Prostate gland (tissue), 2 donors: ENCODE measurements at regions not wholly inside any gene's neighbourhood (a gene's known extent, or its start where the extent isn't known, plus 50 kb on each side); places are given as distances from the start of the nearest gene placed in this dataset.

Experiments used
- DNase-seq: peaks from one replicate; pipeline ENCODE4 v3.0.0-alpha.2; 2019; ENCODE audit warnings: low spot score
- H3K27ac ChIP-seq, 2 donors: fragments of 200-600 bp; sonication (generic); 2 replicates each; pipeline ENCODE4 v1.5.1; 2017 to 2019
- H3K27me3 ChIP-seq: fragments of 200-600 bp; sonication (generic); replicated peaks from 2 replicates; pipeline ENCODE4 v1.5.1; 2019; ENCODE audit not compliant: insufficient read depth
- H3K36me3 ChIP-seq, 2 donors: fragments of 200-600 bp; sonication (generic); 1 replicate in 1 of 2; 2 replicates in 1 of 2; pipeline versions ENCODE4 v1.5.1 to v1.8.1; 2017 to 2019
- H3K4me1 ChIP-seq: fragments of 200-600 bp; sonication (generic); replicated peaks from 2 replicates; pipeline ENCODE4 v1.5.1; 2019
- H3K4me3 ChIP-seq, 2 donors: fragments of 200-600 bp; sonication (generic); 2 replicates each; pipeline ENCODE4 v1.5.1; 2017 to 2019
- H3K9me3 ChIP-seq: fragments of 200-600 bp; sonication (generic); 2 replicates; pipeline ENCODE4 v1.5.1; 2017
- POLR2A ChIP-seq: fragments of 450-650 bp; IDR thresholded peaks from one replicate; pipeline ENCODE4 v1.6.1; 2016; ENCODE audit warnings: antibody characterized with exemption, mild to moderate bottlenecking
- POLR2AphosphoS5 ChIP-seq: sonication (generic); formaldehyde crosslinking; IDR thresholded peaks from one replicate; pipeline ENCODE4 v1.6.1; 2017; ENCODE audit warnings: antibody characterized with exemption
- WGBS: methylation state at CpG from one replicate; pipeline ENCODE4 v1.1.5; 2018; 5-methylcytosine and 5-hydroxymethylcytosine counted together
- intact Hi-C: fragments of 100-400 bp; cut with DNase I; formaldehyde crosslinking; loops from one replicate; pipeline ENCODE4 v1.14.2; 2022
- TF ChIP-seq, protein P1 (sequence below), 4 experiments: fragments of 200-600 bp in 2 of 4; fragments of 450-650 bp in 2 of 4; sonication (generic) in 2 of 4; IDR thresholded peaks; 1 replicate in 3 of 4; 2 replicates in 1 of 4; pipeline ENCODE4 v1.5.1; 2016 to 2019; ENCODE audit warnings: antibody characterized with exemption in 4 of 4, mild to moderate bottlenecking in 2 of 4, moderate library complexity in 2 of 4

DNA sequence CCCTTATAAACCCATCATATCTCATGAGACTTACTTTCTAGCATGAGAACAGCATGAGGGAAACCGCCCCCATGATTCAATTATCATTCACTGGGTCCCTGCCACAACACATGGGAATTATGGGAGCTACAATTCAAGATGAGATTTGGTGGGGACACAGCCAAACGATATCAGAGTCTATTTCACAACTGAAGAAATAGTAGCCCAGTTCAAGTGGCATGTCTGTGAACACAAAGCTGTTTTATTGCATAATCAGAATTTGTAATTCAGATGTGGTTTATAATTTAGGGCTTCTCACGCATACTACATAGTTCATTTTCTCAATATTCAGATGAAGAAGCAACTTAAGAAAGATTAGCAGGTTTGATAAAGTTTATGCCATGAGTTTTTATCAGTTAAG is 1188.0 kb upstream of the ALCAM start:
- no peak for DNase-seq
- no peaks in the 10 kb centered on the region for H3K4me1 ChIP-seq
- no peak overlapping the region for H3K4me3 ChIP-seq
- 89% methylated on average over 3 of the region's 3 CpGs for WGBS
- H3K9me3 ChIP-seq: no peaks in the 10 kb centered on the region
- intact Hi-C loops: no loop called here
- no peaks in the 10 kb centered on the region for H3K36me3 ChIP-seq
- no peaks in the 10 kb centered on the region for H3K27me3 ChIP-seq
- TF ChIP-seq POLR2AphosphoS5 (no peak), POLR2A (no peak)
- TF ChIP-seq, protein P1, sequence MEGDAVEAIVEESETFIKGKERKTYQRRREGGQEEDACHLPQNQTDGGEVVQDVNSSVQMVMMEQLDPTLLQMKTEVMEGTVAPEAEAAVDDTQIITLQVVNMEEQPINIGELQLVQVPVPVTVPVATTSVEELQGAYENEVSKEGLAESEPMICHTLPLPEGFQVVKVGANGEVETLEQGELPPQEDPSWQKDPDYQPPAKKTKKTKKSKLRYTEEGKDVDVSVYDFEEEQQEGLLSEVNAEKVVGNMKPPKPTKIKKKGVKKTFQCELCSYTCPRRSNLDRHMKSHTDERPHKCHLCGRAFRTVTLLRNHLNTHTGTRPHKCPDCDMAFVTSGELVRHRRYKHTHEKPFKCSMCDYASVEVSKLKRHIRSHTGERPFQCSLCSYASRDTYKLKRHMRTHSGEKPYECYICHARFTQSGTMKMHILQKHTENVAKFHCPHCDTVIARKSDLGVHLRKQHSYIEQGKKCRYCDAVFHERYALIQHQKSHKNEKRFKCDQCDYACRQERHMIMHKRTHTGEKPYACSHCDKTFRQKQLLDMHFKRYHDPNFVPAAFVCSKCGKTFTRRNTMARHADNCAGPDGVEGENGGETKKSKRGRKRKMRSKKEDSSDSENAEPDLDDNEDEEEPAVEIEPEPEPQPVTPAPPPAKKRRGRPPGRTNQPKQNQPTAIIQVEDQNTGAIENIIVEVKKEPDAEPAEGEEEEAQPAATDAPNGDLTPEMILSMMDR (IDR thresholded peaks at IDR 0.05): no peak
- H3K27ac ChIP-seq: no peak overlapping the region

DNA sequence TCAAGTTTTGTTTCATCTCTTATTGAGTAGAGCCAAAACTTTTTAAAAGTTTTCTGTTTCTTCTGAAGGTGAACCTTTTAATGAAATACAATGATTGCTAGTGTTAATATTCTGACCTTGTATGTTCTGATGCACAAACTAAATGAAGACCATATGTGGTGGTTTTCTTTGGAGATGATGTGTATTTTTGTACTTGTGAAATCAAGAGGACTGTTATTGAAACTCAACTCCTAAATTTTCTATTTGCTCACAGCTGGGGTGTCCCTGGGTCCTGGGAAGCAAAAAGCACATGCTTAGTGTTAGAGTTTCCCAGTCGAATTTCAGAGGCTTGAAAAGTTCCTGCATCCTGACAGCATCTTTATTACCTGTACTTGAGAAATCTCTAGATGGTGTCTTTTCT is 1185.8 kb upstream of the ALCAM start:
- 34% methylated on average over 1 of the region's 1 CpG for WGBS
- Histone ChIP-seq H3K4me1 (no peaks in the 10 kb centered on the region), H3K9me3 (no peaks in the 10 kb centered on the region), H3K27ac (no peak overlapping the region), H3K36me3 (no peaks in the 10 kb centered on the region), H3K4me3 (no peak overlapping the region), H3K27me3 (no peaks in the 10 kb centered on the region)
- DNase-seq: no peak
- TF ChIP-seq POLR2A: no peak
- intact Hi-C loops: no loop called here

DNA sequence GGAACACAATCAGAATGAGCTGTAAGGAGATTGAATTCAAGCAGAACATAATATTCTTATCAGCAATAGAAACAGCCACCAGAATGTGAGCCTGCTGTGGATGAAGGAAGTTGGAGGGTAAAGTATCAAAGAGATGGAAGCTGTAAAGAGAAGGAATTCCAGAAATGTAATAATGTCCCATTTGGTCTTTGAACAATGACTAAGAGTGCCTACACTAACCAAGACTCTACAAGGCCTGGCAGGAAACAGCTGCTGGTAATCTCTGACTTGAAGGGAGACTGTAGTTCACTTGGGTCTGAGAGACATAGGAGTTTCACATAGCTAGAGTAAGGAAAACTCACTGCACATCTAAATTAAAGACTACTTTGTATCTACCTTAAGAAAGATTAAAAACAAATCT is 1176.0 kb upstream of the ALCAM start:
- no peaks in the 10 kb centered on the region for H3K36me3 ChIP-seq
- no peaks in the 10 kb centered on the region for H3K9me3 ChIP-seq
- no peak for DNase-seq
- no peak overlapping the region for H3K27ac ChIP-seq
- H3K27me3 ChIP-seq: no peaks in the 10 kb centered on the region
- H3K4me1 ChIP-seq: no peaks in the 10 kb centered on the region
- no peak for TF ChIP-seq POLR2A
- no peak for TF ChIP-seq POLR2AphosphoS5
- TF ChIP-seq, protein P1 (IDR thresholded peaks at IDR 0.05): no peak
- no peak overlapping the region for H3K4me3 ChIP-seq
- intact Hi-C loops: no loop called here

DNA sequence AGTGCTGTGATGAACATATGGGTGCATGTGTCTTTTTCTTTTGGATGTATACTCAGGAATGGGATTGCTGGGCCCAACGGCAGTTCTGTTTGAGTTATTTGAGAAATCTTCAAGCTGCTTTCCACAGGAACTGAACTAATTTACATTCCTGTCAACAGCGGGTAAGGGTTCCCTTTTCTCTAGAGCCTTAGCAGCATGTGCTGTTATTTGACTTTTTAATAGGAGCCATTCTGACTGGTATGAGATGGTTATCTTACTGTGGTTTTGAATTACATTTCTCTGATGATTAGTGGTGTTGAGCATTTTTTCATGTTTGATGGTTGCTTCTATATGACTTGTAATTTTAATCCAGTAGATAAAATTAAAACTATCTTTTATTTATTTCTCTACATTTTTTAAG is 1168.6 kb upstream of the ALCAM start:
- H3K4me1 ChIP-seq: no peaks in the 10 kb centered on the region
- no peaks in the 10 kb centered on the region for H3K9me3 ChIP-seq
- H3K27me3 ChIP-seq: no peaks in the 10 kb centered on the region
- no peaks in the 10 kb centered on the region for H3K36me3 ChIP-seq
- intact Hi-C loops: no loop called here
- WGBS: 12% methylated on average over 2 of the region's 2 CpGs
- no peak for TF ChIP-seq POLR2A
- H3K27ac ChIP-seq: no peak overlapping the region
- H3K4me3 ChIP-seq: no peak overlapping the region
- no peak for DNase-seq

DNA sequence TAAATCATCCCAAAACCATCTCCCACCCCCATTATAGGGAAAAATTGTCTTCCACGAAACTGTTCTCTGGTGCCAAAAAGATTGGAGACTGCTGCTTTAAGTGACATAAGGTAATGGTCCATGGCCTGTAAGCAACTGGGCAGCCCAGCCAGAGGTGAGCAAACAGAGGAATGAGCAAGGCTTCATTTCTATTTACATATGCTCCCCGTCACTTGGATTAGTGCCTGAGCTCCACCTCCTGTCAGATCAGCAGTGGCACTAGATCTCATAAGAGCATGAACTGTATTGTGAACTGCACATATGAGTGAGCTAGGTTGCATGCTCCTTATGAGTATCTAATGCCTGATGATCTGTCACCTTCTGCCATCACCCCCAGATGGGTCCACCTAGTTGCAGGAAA is 1159.8 kb upstream of the ALCAM start:
- Histone ChIP-seq H3K9me3 (no peaks in the 10 kb centered on the region), H3K36me3 (no peaks in the 10 kb centered on the region), H3K27me3 (no peaks in the 10 kb centered on the region), H3K4me1 (no peaks in the 10 kb centered on the region), H3K27ac (no peak overlapping the region), H3K4me3 (no peak overlapping the region)
- intact Hi-C loops: no loop called here
- no peak for DNase-seq
- TF ChIP-seq POLR2A (no peak), POLR2AphosphoS5 (no peak)
- TF ChIP-seq, protein P1 (IDR thresholded peaks at IDR 0.05): no peak
- 49% methylated on average over 2 of the region's 2 CpGs for WGBS

DNA sequence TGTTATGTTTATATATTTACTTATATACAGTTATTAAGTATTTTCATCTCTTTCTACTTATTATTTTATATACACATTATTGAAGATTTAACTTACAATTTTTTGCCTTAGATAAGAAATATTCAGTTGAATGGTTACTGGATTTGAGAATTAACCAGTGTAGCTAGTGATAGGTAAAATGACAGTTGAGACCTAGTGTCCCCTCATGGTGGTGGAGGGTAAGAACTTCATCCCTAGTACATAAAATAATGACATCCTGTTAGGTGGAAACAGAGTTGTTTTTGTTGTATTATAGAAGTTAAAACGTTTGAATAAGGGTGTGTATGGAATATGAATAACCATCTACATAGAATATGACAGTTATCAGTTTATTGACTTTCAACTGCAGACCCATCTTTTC is 1152.4 kb upstream of the ALCAM start:
- Histone ChIP-seq H3K9me3 (no peaks in the 10 kb centered on the region), H3K27ac (no peak overlapping the region), H3K36me3 (no peaks in the 10 kb centered on the region), H3K27me3 (no peaks in the 10 kb centered on the region), H3K4me1 (no peaks in the 10 kb centered on the region), H3K4me3 (no peak overlapping the region)
- TF ChIP-seq POLR2A (no peak), POLR2AphosphoS5 (no peak)
- TF ChIP-seq, protein P1 (IDR thresholded peaks at IDR 0.05): no peak
- intact Hi-C loops: no loop called here
- DNase-seq: no peak
- WGBS: 19% methylated on average over 1 of the region's 1 CpG
